GM12878 (cell line): ENCODE measurements at regions not wholly inside any gene's neighbourhood (a gene's known extent, or its start where the extent isn't known, plus 50 kb on each side); places are given as distances from the start of the nearest gene placed in this dataset.

Experiments
- BACH1 ChIP-seq: fragments of 450-650 bp; IDR thresholded peaks from 2 replicates; pipeline ENCODE4 v1.6.1; 2017; ENCODE audit warnings: mild to moderate bottlenecking, borderline replicate concordance
- BRCA1 ChIP-seq: IDR thresholded peaks from 2 replicates; pipeline ENCODE4 v1.6.1; 2011; ENCODE audit warnings: low read depth, low read length, improper control_type of control experiment
- CBX3 ChIP-seq: fragments of 200-600 bp; sonication (generic); IDR thresholded peaks from 2 replicates; pipeline ENCODE4 v1.6.1; 2016; ENCODE audit warnings: low read depth, borderline replicate concordance
- CHD2 ChIP-seq: IDR thresholded peaks from 2 replicates; pipeline ENCODE4 v1.6.1; 2011; ENCODE audit warnings: low read depth, low read length, improper control_type of control experiment, borderline replicate concordance
- FOXK2 ChIP-seq: fragments of 450-650 bp; IDR thresholded peaks from 2 replicates; pipeline ENCODE4 v1.6.1; 2017; ENCODE audit warnings: mild to moderate bottlenecking, moderate library complexity
- HDAC6 ChIP-seq: fragments of 200-600 bp; sonication (generic); IDR thresholded peaks from one replicate; pipeline ENCODE4 v1.8.0; 2017; ENCODE audit warnings: antibody characterized with exemption; ENCODE audit not compliant: unreplicated experiment
- IKZF2 ChIP-seq, 2 experiments: fragments of 450-650 bp; IDR thresholded peaks; 2 replicates each; pipeline ENCODE4 v1.6.1; 2017; ENCODE audit warnings: mild to moderate bottlenecking in 2 of 2, moderate library complexity in 2 of 2
- NFIC ChIP-seq: IDR thresholded peaks from 2 replicates; pipeline ENCODE4 v1.6.1; 2012; ENCODE audit warnings: low read depth, mild to moderate bottlenecking, inconsistent platforms, low read length, moderate library complexity
- NR2C2 ChIP-seq: IDR thresholded peaks from 2 replicates; pipeline ENCODE4 v1.6.1; 2011; ENCODE audit warnings: borderline replicate concordance, low read depth; ENCODE audit not compliant: control insufficient read depth, insufficient read length
- PAX8 ChIP-seq: fragments of 450-650 bp; IDR thresholded peaks from 2 replicates; pipeline ENCODE4 v1.6.1; 2017; ENCODE audit warnings: mild to moderate bottlenecking, moderate library complexity
- PML ChIP-seq: IDR thresholded peaks from 2 replicates; pipeline ENCODE4 v1.6.1; 2012; ENCODE audit warnings: low read length, inconsistent platforms
- RAD21 ChIP-seq: IDR thresholded peaks from 2 replicates; pipeline ENCODE4 v1.6.1; 2011; ENCODE audit warnings: mild to moderate bottlenecking, low read depth, low read length, moderate library complexity; ENCODE audit not compliant: insufficient read depth
- SIX5 ChIP-seq: IDR thresholded peaks from 2 replicates; pipeline ENCODE4 v1.6.1; 2011; ENCODE audit warnings: mild to moderate bottlenecking, low read depth, low read length, moderate library complexity; ENCODE audit not compliant: severe bottlenecking
- SREBF1 ChIP-seq: IDR thresholded peaks from 2 replicates; pipeline ENCODE4 v1.6.1; 2012; ENCODE audit warnings: mild to moderate bottlenecking, low read length
- SUPT20H ChIP-seq: IDR thresholded peaks from 2 replicates; pipeline ENCODE4 v1.6.1; 2011; ENCODE audit warnings: low read depth, mild to moderate bottlenecking, low read length, moderate library complexity, borderline replicate concordance; ENCODE audit not compliant: control insufficient read depth
- TAF1 ChIP-seq: IDR thresholded peaks from 2 replicates; pipeline ENCODE4 v1.6.1; 2011; ENCODE audit warnings: mild to moderate bottlenecking, low read depth, low read length, borderline replicate concordance
- TARDBP ChIP-seq: IDR thresholded peaks from 2 replicates; pipeline ENCODE4 v1.6.1; 2016; ENCODE audit warnings: borderline replicate concordance
- YBX1 ChIP-seq: fragments of 450-650 bp; IDR thresholded peaks from 2 replicates; pipeline ENCODE4 v1.6.1; 2016; ENCODE audit warnings: antibody characterized with exemption
- ZBTB11 ChIP-seq: fragments of 450-650 bp; formaldehyde crosslinking; IDR thresholded peaks from 2 replicates; pipeline ENCODE4 v1.5.0; 2022; ENCODE audit warnings: mild to moderate bottlenecking, missing genetic modification characterization
- ZNF384 ChIP-seq: IDR thresholded peaks from 2 replicates; pipeline ENCODE4 v1.6.1; 2012; ENCODE audit warnings: low read depth, mild to moderate bottlenecking, low read length, improper control_type of control experiment, borderline replicate concordance
- ZNF622 ChIP-seq: fragments of 450-650 bp; IDR thresholded peaks from 2 replicates; pipeline ENCODE4 v1.6.1; 2017; ENCODE audit warnings: mild to moderate bottlenecking, inconsistent platforms
- TF ChIP-seq, protein P1 (sequence below): fragments of 450-650 bp; IDR thresholded peaks from 2 replicates; pipeline ENCODE4 v1.6.1; 2017; ENCODE audit warnings: low read depth, mild to moderate bottlenecking, moderate library complexity
- TF ChIP-seq, protein P2 (sequence below): fragments of 450-650 bp; IDR thresholded peaks from 2 replicates; pipeline ENCODE4 v1.6.1; 2017; ENCODE audit warnings: borderline replicate concordance
- TF ChIP-seq, protein P3 (sequence below): IDR thresholded peaks from 2 replicates; pipeline ENCODE4 v1.6.1; 2012; ENCODE audit warnings: low read length, inconsistent platforms

DNA sequence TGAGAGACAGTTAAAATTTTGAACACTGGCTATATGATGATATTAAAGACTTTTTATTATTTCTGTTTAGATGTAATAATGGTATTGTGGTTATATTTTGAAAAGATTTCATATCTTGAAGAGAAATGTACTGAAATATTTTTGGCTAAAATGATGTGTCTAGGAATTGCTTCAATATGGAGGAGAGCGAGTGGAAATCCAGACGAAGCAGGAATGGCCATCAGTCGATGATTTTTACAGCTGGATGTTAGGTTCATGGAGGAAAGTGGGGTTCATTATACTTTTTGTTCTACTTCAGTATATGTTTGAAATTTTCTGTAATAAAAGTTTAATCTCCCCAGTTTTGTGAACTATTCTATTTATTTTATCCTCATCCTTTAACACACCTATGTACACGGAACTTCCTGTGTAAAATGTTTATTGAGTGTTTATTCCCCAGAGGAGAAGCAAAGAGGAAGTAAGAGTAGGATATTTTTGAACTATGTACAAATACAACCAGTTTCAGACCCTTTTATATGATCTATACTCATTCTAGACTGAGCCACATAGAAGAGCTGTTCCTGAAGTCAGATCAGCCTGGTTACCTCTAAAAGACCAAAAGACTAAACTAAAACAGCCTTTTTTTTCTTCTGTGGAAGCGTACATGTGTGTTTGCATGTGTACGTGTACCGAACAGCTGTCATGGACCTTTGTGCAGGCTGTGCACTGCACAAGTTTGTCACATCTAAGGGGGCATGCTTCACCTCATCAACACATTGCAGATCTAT, 211.0 kb upstream of the NUDT4 start (continued):
- TF ChIP-seq RAD21 (0 out of 2 replicates have a peak, but pooled peaks have one; percentile 4), HDAC6 (no peak), FOXK2 (no peak), ZNF622 (no peak), IKZF2 (IDR thresholded peaks at IDR 0.05) (peak; percentile 70 to 81), NFIC (peak; percentile 78), YBX1 (no peak; the same call in 1 of the 2 replicates), CHD2 (no peak; the same call in 1 of the 2 replicates), ZBTB11 (CRISPR knock-in tag) (no peak), BRCA1 (no peak), TAF1 (no peak; the same call in 1 of the 2 replicates), SUPT20H (no peak), TARDBP (no peak), NR2C2 (no peak), CBX3 (no peak), SIX5 (no peak), SREBF1 (no peak), PAX8 (peak; percentile 66), ZNF384 (peak; percentile 43; the same call in 1 of the 2 replicates), PML (peak; percentile 51; the same call in 1 of the 2 replicates), BACH1 (no peak)
- TF ChIP-seq, protein P1, sequence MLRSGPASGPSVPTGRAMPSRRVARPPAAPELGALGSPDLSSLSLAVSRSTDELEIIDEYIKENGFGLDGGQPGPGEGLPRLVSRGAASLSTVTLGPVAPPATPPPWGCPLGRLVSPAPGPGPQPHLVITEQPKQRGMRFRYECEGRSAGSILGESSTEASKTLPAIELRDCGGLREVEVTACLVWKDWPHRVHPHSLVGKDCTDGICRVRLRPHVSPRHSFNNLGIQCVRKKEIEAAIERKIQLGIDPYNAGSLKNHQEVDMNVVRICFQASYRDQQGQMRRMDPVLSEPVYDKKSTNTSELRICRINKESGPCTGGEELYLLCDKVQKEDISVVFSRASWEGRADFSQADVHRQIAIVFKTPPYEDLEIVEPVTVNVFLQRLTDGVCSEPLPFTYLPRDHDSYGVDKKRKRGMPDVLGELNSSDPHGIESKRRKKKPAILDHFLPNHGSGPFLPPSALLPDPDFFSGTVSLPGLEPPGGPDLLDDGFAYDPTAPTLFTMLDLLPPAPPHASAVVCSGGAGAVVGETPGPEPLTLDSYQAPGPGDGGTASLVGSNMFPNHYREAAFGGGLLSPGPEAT, result peak; percentile 50; the same call in 1 of the 2 replicates
- TF ChIP-seq, protein P2, sequence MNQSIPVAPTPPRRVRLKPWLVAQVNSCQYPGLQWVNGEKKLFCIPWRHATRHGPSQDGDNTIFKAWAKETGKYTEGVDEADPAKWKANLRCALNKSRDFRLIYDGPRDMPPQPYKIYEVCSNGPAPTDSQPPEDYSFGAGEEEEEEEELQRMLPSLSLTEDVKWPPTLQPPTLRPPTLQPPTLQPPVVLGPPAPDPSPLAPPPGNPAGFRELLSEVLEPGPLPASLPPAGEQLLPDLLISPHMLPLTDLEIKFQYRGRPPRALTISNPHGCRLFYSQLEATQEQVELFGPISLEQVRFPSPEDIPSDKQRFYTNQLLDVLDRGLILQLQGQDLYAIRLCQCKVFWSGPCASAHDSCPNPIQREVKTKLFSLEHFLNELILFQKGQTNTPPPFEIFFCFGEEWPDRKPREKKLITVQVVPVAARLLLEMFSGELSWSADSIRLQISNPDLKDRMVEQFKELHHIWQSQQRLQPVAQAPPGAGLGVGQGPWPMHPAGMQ, result no peak
- TF ChIP-seq, protein P3, sequence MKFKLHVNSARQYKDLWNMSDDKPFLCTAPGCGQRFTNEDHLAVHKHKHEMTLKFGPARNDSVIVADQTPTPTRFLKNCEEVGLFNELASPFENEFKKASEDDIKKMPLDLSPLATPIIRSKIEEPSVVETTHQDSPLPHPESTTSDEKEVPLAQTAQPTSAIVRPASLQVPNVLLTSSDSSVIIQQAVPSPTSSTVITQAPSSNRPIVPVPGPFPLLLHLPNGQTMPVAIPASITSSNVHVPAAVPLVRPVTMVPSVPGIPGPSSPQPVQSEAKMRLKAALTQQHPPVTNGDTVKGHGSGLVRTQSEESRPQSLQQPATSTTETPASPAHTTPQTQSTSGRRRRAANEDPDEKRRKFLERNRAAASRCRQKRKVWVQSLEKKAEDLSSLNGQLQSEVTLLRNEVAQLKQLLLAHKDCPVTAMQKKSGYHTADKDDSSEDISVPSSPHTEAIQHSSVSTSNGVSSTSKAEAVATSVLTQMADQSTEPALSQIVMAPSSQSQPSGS, result peak; percentile 73; the same call in 1 of the 2 replicates
